CD4-positive, alpha-beta memory T cell (primary cell): ENCODE measurements at regions not wholly inside any gene's neighbourhood (a gene's known extent, or its start where the extent isn't known, plus 50 kb on each side); places are given as distances from the start of the nearest gene placed in this dataset.
"Not testable (repeated sequence)": the region's sequence is repeated elsewhere in the genome, so short reads cannot be mapped to it uniquely, and the experiment has no call there.

Source experiments
- CTCF ChIA-PET: fragments of 350-600 bp; sonication (Branson Sonifier 250); formaldehyde crosslinking; loops from one replicate; lab custom pipeline; 2021; ENCODE audit warnings: inconsistent platforms; ENCODE audit not compliant: partially characterized antibody; lab: Charles Lee
- POLR2A ChIA-PET: fragments of 350-600 bp; sonication (Branson Sonifier 250); formaldehyde crosslinking; loops from one replicate; lab custom pipeline; 2021; ENCODE audit not compliant: partially characterized antibody; lab: Charles Lee
- DNase-seq, 5 donors: peaks; one replicate each; pipeline versions ENCODE4 v3.0.0 to v3.0.0-alpha.2; 2020 to 2022; ENCODE audit warnings: mixed read lengths in 1 of 5
- H3K27ac ChIP-seq: one replicate; pipeline ENCODE4 v1.7.0; 2013; ENCODE audit warnings: low read depth, low read length
- H3K27me3 ChIP-seq: 2 replicates; pipeline ENCODE4 v1.7.0; 2013; ENCODE audit warnings: mild to moderate bottlenecking, low read length, moderate library complexity; ENCODE audit not compliant: insufficient read depth
- H3K36me3 ChIP-seq: 2 replicates; pipeline ENCODE4 v1.7.0; 2013; ENCODE audit warnings: mild to moderate bottlenecking, low read length, moderate library complexity; ENCODE audit not compliant: insufficient read depth
- H3K4me1 ChIP-seq: 2 replicates; pipeline ENCODE4 v1.7.0; 2013; ENCODE audit warnings: mild to moderate bottlenecking, low read length, moderate library complexity; ENCODE audit not compliant: insufficient read depth
- H3K4me3 ChIP-seq, 2 donors: one replicate each; pipeline ENCODE4 v1.7.0; 2013; ENCODE audit warnings: low read length in 2 of 2, mild to moderate bottlenecking in 1 of 2
- H3K9me3 ChIP-seq, 2 donors: one replicate each; pipeline ENCODE4 v1.7.0; 2013; ENCODE audit warnings: low read length in 2 of 2, control low read depth in 1 of 2; ENCODE audit not compliant: control insufficient read depth in 1 of 2
- H3K27ac Mint-ChIP-seq, 7 donors: one replicate each; pipeline ENCODE4 v1.8.0; 2020 to 2021; ENCODE audit warnings: mixed read lengths in 7 of 7, mild to moderate bottlenecking in 6 of 7, inconsistent platforms in 3 of 7, moderate library complexity in 3 of 7
- H3K27me3 Mint-ChIP-seq, 2 donors: one replicate each; pipeline ENCODE4 v1.8.0; 2020 to 2021; ENCODE audit warnings: mixed read lengths in 2 of 2
- H3K36me3 Mint-ChIP-seq, 2 donors: one replicate each; pipeline ENCODE4 v1.8.0; 2020 to 2021; ENCODE audit warnings: mixed read lengths in 2 of 2, inconsistent platforms in 1 of 2, mild to moderate bottlenecking in 1 of 2
- H3K4me1 Mint-ChIP-seq, 4 donors: one replicate each; pipeline ENCODE4 v1.8.0; 2020 to 2021; ENCODE audit warnings: mixed read lengths in 4 of 4, mild to moderate bottlenecking in 1 of 4
- H3K4me3 Mint-ChIP-seq, 8 donors: one replicate each; pipeline ENCODE4 v1.8.0; 2020 to 2021; ENCODE audit warnings: mixed read lengths in 8 of 8, mild to moderate bottlenecking in 7 of 8, moderate library complexity in 6 of 8, inconsistent platforms in 3 of 8
- H3K9me3 Mint-ChIP-seq, 8 donors: one replicate each; pipeline ENCODE4 v1.8.0; 2020 to 2021; ENCODE audit warnings: mixed read lengths in 8 of 8, mild to moderate bottlenecking in 5 of 8, inconsistent platforms in 3 of 8, moderate library complexity in 1 of 8
- intact Hi-C: fragments of 100-400 bp; cut with micrococcal nuclease; formaldehyde crosslinking; loops from one replicate; pipeline ENCODE4 v1.15.1; 2023

- H3K27me3 Mint-ChIP-seq: peaks cover 15 to 22% of the 10 kb centered on the region in 2 donors
- H3K4me3 Mint-ChIP-seq: no peak overlapping the region
- H3K36me3 ChIP-seq: no peaks in the 10 kb centered on the region
- no peak overlapping the region for H3K27ac ChIP-seq
- H3K9me3 ChIP-seq: no peaks in the 10 kb centered on the region
- H3K4me1 ChIP-seq: no peaks in the 10 kb centered on the region
- no peak overlapping the region for H3K4me3 ChIP-seq
- POLR2A ChIA-PET: no interaction called here
- H3K36me3 Mint-ChIP-seq: no peaks in the 10 kb centered on the region
- no peak for DNase-seq
- no peaks in the 10 kb centered on the region for H3K4me1 Mint-ChIP-seq
- CTCF ChIA-PET: no interaction called here
- H3K27me3 ChIP-seq: no peaks in the 10 kb centered on the region
- no peak overlapping the region for H3K27ac Mint-ChIP-seq
- intact Hi-C loops: no loop called here
- no peaks in the 10 kb centered on the region for H3K9me3 Mint-ChIP-seq
Measured at GRCh38 chr2:234797566-234798250, 154.1 kb upstream of the SH3BP4 start.

GRCh38 chr2:234796045-234796591 is 155.7 kb upstream of the SH3BP4 start:
- Histone ChIP-seq H3K9me3 (no peaks in the 10 kb centered on the region), H3K27ac (no peak overlapping the region), H3K36me3 (no peaks in the 10 kb centered on the region), H3K4me3 (no peak overlapping the region), H3K27me3 (no peaks in the 10 kb centered on the region), H3K4me1 (no peaks in the 10 kb centered on the region)
- no peak for DNase-seq
- Mint-ChIP-seq H3K4me3 (no peak overlapping the region), H3K27ac (no peak overlapping the region), H3K27me3 (peaks cover 10 to 19% of the 10 kb centered on the region in 2 donors), H3K4me1 (no peaks in the 10 kb centered on the region), H3K9me3 (peaks cover 0 to 2% (median 0%) of the 10 kb centered on the region in 8 donors), H3K36me3 (no peaks in the 10 kb centered on the region)
- ChIA-PET CTCF (no interaction called here), POLR2A (no interaction called here)
- intact Hi-C loops: no loop called here

GRCh38 chr2:234795272-234795920 is 156.4 kb upstream of the SH3BP4 start:
- Histone ChIP-seq H3K36me3 (no peaks in the 10 kb centered on the region), H3K27ac (no peak overlapping the region), H3K27me3 (no peaks in the 10 kb centered on the region), H3K9me3 (no peaks in the 10 kb centered on the region), H3K4me3 (no peak overlapping the region), H3K4me1 (no peaks in the 10 kb centered on the region)
- Mint-ChIP-seq H3K4me3 (no peak overlapping the region), H3K36me3 (no peaks in the 10 kb centered on the region), H3K27me3 (peaks cover 10 to 16% of the 10 kb centered on the region in 2 donors), H3K4me1 (no peaks in the 10 kb centered on the region), H3K9me3 (peaks cover 0 to 2% (median 0%) of the 10 kb centered on the region in 8 donors), H3K27ac (no peak overlapping the region)
- ChIA-PET POLR2A (no interaction called here), CTCF (no interaction called here)
- intact Hi-C loops: no loop called here
- DNase-seq: no peak

GRCh38 chr2:234794866-234795265 is 157.0 kb upstream of the SH3BP4 start:
- Histone ChIP-seq H3K27ac (no peak overlapping the region), H3K9me3 (no peaks in the 10 kb centered on the region), H3K4me1 (no peaks in the 10 kb centered on the region), H3K27me3 (no peaks in the 10 kb centered on the region), H3K4me3 (no peak overlapping the region), H3K36me3 (no peaks in the 10 kb centered on the region)
- POLR2A ChIA-PET: no interaction called here
- DNase-seq: no peak
- Mint-ChIP-seq H3K9me3 (peaks cover 0 to 2% (median 0%) of the 10 kb centered on the region in 8 donors), H3K27me3 (peaks cover 9 to 13% of the 10 kb centered on the region in 2 donors), H3K36me3 (no peaks in the 10 kb centered on the region), H3K27ac (no peak overlapping the region), H3K4me1 (no peaks in the 10 kb centered on the region), H3K4me3 (no peak overlapping the region)
- CTCF ChIA-PET: no interaction called here
- intact Hi-C loops: no loop called here

GRCh38 chr2:234793212-234793785 is 158.5 kb upstream of the SH3BP4 start:
- CTCF ChIA-PET: no interaction called here
- no peak overlapping the region for H3K4me3 ChIP-seq
- H3K9me3 ChIP-seq: no peaks in the 10 kb centered on the region
- no peak overlapping the region for H3K27ac ChIP-seq
- H3K4me1 Mint-ChIP-seq: no peaks in the 10 kb centered on the region
- no peaks in the 10 kb centered on the region for H3K27me3 ChIP-seq
- POLR2A ChIA-PET: no interaction called here
- DNase-seq: no peak
- no peaks in the 10 kb centered on the region for H3K36me3 Mint-ChIP-seq
- H3K4me3 Mint-ChIP-seq: no peak overlapping the region
- peaks cover 5 to 16% of the 10 kb centered on the region in 2 donors for H3K27me3 Mint-ChIP-seq
- H3K27ac Mint-ChIP-seq: no peak overlapping the region
- H3K4me1 ChIP-seq: no peaks in the 10 kb centered on the region
- H3K36me3 ChIP-seq: no peaks in the 10 kb centered on the region
- intact Hi-C loops: no loop called here
- peaks cover 0 to 2% (median 0%) of the 10 kb centered on the region in 8 donors for H3K9me3 Mint-ChIP-seq

- Histone ChIP-seq H3K27ac (no peak overlapping the region), H3K9me3 (no peaks in the 10 kb centered on the region), H3K4me3 (no peak overlapping the region), H3K27me3 (no peaks in the 10 kb centered on the region), H3K36me3 (no peaks in the 10 kb centered on the region), H3K4me1 (no peaks in the 10 kb centered on the region)
- Mint-ChIP-seq H3K4me3 (no peak overlapping the region), H3K27me3 (peaks cover 4 to 16% of the 10 kb centered on the region in 2 donors), H3K36me3 (no peaks in the 10 kb centered on the region), H3K27ac (no peak overlapping the region), H3K4me1 (no peaks in the 10 kb centered on the region), H3K9me3 (peaks cover 0 to 3% (median 0%) of the 10 kb centered on the region in 8 donors)
- no peak for DNase-seq
- POLR2A ChIA-PET: no interaction called here
- intact Hi-C loops: no loop called here
- CTCF ChIA-PET: no interaction called here
Measured at GRCh38 chr2:234792621-234793022, 159.2 kb upstream of the SH3BP4 start.

- H3K27me3 ChIP-seq, intact Hi-C loops, H3K9me3 ChIP-seq, H3K36me3 Mint-ChIP-seq, POLR2A ChIA-PET, H3K4me1 Mint-ChIP-seq, H3K4me3 Mint-ChIP-seq, CTCF ChIA-PET, H3K27ac Mint-ChIP-seq, H3K4me3 ChIP-seq, H3K9me3 Mint-ChIP-seq, DNase-seq, H3K4me1 ChIP-seq, H3K27ac ChIP-seq, H3K36me3 ChIP-seq: not testable (repeated sequence)
- H3K27me3 Mint-ChIP-seq: peaks cover 0 to 13% of the 10 kb centered on the region in 2 donors
Measured at GRCh38 chr2:234792096-234792495, 159.7 kb upstream of the SH3BP4 start.
